ENCODE measurements at regions not wholly inside any gene's neighbourhood (a gene's known extent, or its start where the extent isn't known, plus 50 kb on each side); places are given as distances from the start of the nearest gene placed in this dataset.

GRCh38 chr2:71886241-71886640, 261.4 kb downstream of the CYP26B1 start:
- Mint-ChIP-seq H3K9me3 (no peaks in the 10 kb centered on the region), H3K27me3 (peaks cover 4% of the 10 kb centered on the region), H3K4me1 (ENCODE audit: low read depth) (no peaks in the 10 kb centered on the region), H3K36me3 (ENCODE audit: low read depth) (no peaks in the 10 kb centered on the region), H3K4me3 (no peak overlapping the region), H3K27ac (no peak overlapping the region)
- DNase-seq = no peak

- no peaks in the 10 kb centered on the region for H3K4me1 Mint-ChIP-seq (ENCODE audit: low read depth)
- no peak overlapping the region for H3K27ac Mint-ChIP-seq
- H3K9me3 Mint-ChIP-seq = no peaks in the 10 kb centered on the region
- no peak for DNase-seq
- no peaks in the 10 kb centered on the region for H3K36me3 Mint-ChIP-seq (ENCODE audit: low read depth)
- no peak overlapping the region for H3K4me3 Mint-ChIP-seq
- peaks cover 4% of the 10 kb centered on the region for H3K27me3 Mint-ChIP-seq
Observed at GRCh38 chr2:71884303-71885042, 263.2 kb downstream of the CYP26B1 start.

GRCh38 chr2:71882949-71883472, 264.7 kb downstream of the CYP26B1 start:
- H3K4me1 Mint-ChIP-seq (ENCODE audit: low read depth) = no peaks in the 10 kb centered on the region
- no peaks in the 10 kb centered on the region for H3K9me3 Mint-ChIP-seq
- H3K36me3 Mint-ChIP-seq (ENCODE audit: low read depth) = no peaks in the 10 kb centered on the region
- DNase-seq = no peak
- H3K27me3 Mint-ChIP-seq = no peaks in the 10 kb centered on the region
- H3K27ac Mint-ChIP-seq = no peak overlapping the region
- H3K4me3 Mint-ChIP-seq = no peak overlapping the region

GRCh38 chr2:71882236-71882946, 265.3 kb downstream of the CYP26B1 start:
- H3K4me3 Mint-ChIP-seq = no peak overlapping the region
- H3K9me3 Mint-ChIP-seq = no peaks in the 10 kb centered on the region
- no peaks in the 10 kb centered on the region for H3K36me3 Mint-ChIP-seq (ENCODE audit: low read depth)
- no peak overlapping the region for H3K27ac Mint-ChIP-seq
- no peak for DNase-seq
- no peaks in the 10 kb centered on the region for H3K4me1 Mint-ChIP-seq (ENCODE audit: low read depth)
- no peaks in the 10 kb centered on the region for H3K27me3 Mint-ChIP-seq

- Mint-ChIP-seq H3K36me3 (ENCODE audit: low read depth) (no peaks in the 10 kb centered on the region), H3K4me3 (no peak overlapping the region), H3K9me3 (no peaks in the 10 kb centered on the region), H3K27ac (no peak overlapping the region), H3K4me1 (ENCODE audit: low read depth) (no peaks in the 10 kb centered on the region), H3K27me3 (no peaks in the 10 kb centered on the region)
- DNase-seq = no peak
Observed at GRCh38 chr2:71880846-71881610, 266.6 kb downstream of the CYP26B1 start.

GRCh38 chr2:71880287-71880686, 267.4 kb downstream of the CYP26B1 start:
- no peak for DNase-seq
- no peak overlapping the region for H3K27ac Mint-ChIP-seq
- H3K9me3 Mint-ChIP-seq = no peaks in the 10 kb centered on the region
- no peak overlapping the region for H3K4me3 Mint-ChIP-seq
- no peaks in the 10 kb centered on the region for H3K4me1 Mint-ChIP-seq (ENCODE audit: low read depth)
- H3K27me3 Mint-ChIP-seq = no peaks in the 10 kb centered on the region
- no peaks in the 10 kb centered on the region for H3K36me3 Mint-ChIP-seq (ENCODE audit: low read depth)

- no peaks in the 10 kb centered on the region for H3K36me3 Mint-ChIP-seq (ENCODE audit: low read depth)
- no peaks in the 10 kb centered on the region for H3K9me3 Mint-ChIP-seq
- peaks cover under 1% of the 10 kb centered on the region for H3K27me3 Mint-ChIP-seq
- no peak for DNase-seq
- no peaks in the 10 kb centered on the region for H3K4me1 Mint-ChIP-seq (ENCODE audit: low read depth)
- H3K27ac Mint-ChIP-seq = no peak overlapping the region
- no peak overlapping the region for H3K4me3 Mint-ChIP-seq
Observed at GRCh38 chr2:71879509-71880184, 268.0 kb downstream of the CYP26B1 start.

- Mint-ChIP-seq H3K9me3 (no peaks in the 10 kb centered on the region), H3K27ac (no peak overlapping the region), H3K27me3 (peaks cover 4% of the 10 kb centered on the region), H3K4me1 (ENCODE audit: low read depth) (no peaks in the 10 kb centered on the region), H3K36me3 (ENCODE audit: low read depth) (no peaks in the 10 kb centered on the region), H3K4me3 (no peak overlapping the region)
- DNase-seq = no peak
Observed at GRCh38 chr2:71878626-71879508, 268.8 kb downstream of the CYP26B1 start.

- H3K9me3 Mint-ChIP-seq = no peaks in the 10 kb centered on the region
- H3K36me3 Mint-ChIP-seq (ENCODE audit: low read depth) = no peaks in the 10 kb centered on the region
- H3K4me3 Mint-ChIP-seq = no peak overlapping the region
- no peak for DNase-seq
- no peaks in the 10 kb centered on the region for H3K4me1 Mint-ChIP-seq (ENCODE audit: low read depth)
- peaks cover 10% of the 10 kb centered on the region for H3K27me3 Mint-ChIP-seq
- H3K27ac Mint-ChIP-seq = no peak overlapping the region
Observed at GRCh38 chr2:71877636-71878035, 270.0 kb downstream of the CYP26B1 start.

- no peak for DNase-seq
- H3K27me3 Mint-ChIP-seq = peaks cover 16% of the 10 kb centered on the region
- no peaks in the 10 kb centered on the region for H3K9me3 Mint-ChIP-seq
- no peak overlapping the region for H3K4me3 Mint-ChIP-seq
- no peaks in the 10 kb centered on the region for H3K4me1 Mint-ChIP-seq (ENCODE audit: low read depth)
- H3K36me3 Mint-ChIP-seq (ENCODE audit: low read depth) = no peaks in the 10 kb centered on the region
- H3K27ac Mint-ChIP-seq = no peak overlapping the region
Observed at GRCh38 chr2:71876542-71877451, 270.9 kb downstream of the CYP26B1 start.

- H3K27ac Mint-ChIP-seq = no peak overlapping the region
- H3K27me3 Mint-ChIP-seq = peaks cover 29% of the 10 kb centered on the region
- DNase-seq = no peak
- H3K4me3 Mint-ChIP-seq = no peak overlapping the region
- H3K4me1 Mint-ChIP-seq (ENCODE audit: low read depth) = no peaks in the 10 kb centered on the region
- no peaks in the 10 kb centered on the region for H3K36me3 Mint-ChIP-seq (ENCODE audit: low read depth)
- no peaks in the 10 kb centered on the region for H3K9me3 Mint-ChIP-seq
Observed at GRCh38 chr2:71872466-71873051, 275.1 kb downstream of the CYP26B1 start.

GRCh38 chr2:71865391-71865965, 282.2 kb downstream of the CYP26B1 start:
- no peaks in the 10 kb centered on the region for H3K4me1 Mint-ChIP-seq (ENCODE audit: low read depth)
- H3K4me3 Mint-ChIP-seq = no peak overlapping the region
- H3K36me3 Mint-ChIP-seq (ENCODE audit: low read depth) = no peaks in the 10 kb centered on the region
- no peaks in the 10 kb centered on the region for H3K9me3 Mint-ChIP-seq
- no peak for DNase-seq
- H3K27ac Mint-ChIP-seq = no peak overlapping the region
- H3K27me3 Mint-ChIP-seq = peaks cover 5% of the 10 kb centered on the region
